Liver (tissue), 8 donors: ENCODE measurements at regions not wholly inside any gene's neighbourhood (a gene's known extent, or its start where the extent isn't known, plus 50 kb on each side); places are given as distances from the start of the nearest gene placed in this dataset.

ENCODE experiments used
- DNase-seq: peaks from one replicate; pipeline ENCODE4 v3.0.0-alpha.2; 2017; ENCODE audit warnings: low spot score
- H3K27ac ChIP-seq, 2 donors: one replicate each; pipeline ENCODE4 v1.7.0; 2013; ENCODE audit warnings: inconsistent platforms in 2 of 2, low read length in 2 of 2, control low read depth in 1 of 2, low read depth in 1 of 2, mild to moderate bottlenecking in 1 of 2
- H3K27me3 ChIP-seq, 4 donors: one replicate each; pipeline versions ENCODE4 v1.6.1 to v1.7.0; 2013; ENCODE audit warnings: low read length in 3 of 4, inconsistent platforms in 1 of 4, mild to moderate bottlenecking in 1 of 4, moderate library complexity in 1 of 4; ENCODE audit not compliant: control insufficient read depth in 4 of 4, insufficient read depth in 4 of 4
- H3K36me3 ChIP-seq, 4 donors: one replicate each; pipeline versions ENCODE4 v1.6.1 to v1.7.0; 2013; ENCODE audit warnings: low read length in 3 of 4, mild to moderate bottlenecking in 3 of 4, low read depth in 1 of 4, moderate library complexity in 1 of 4; ENCODE audit not compliant: control insufficient read depth in 4 of 4, insufficient read depth in 3 of 4
- H3K4me1 ChIP-seq, 4 donors: one replicate each; pipeline versions ENCODE4 v1.6.1 to v1.7.0; 2013; ENCODE audit warnings: low read length in 3 of 4, mild to moderate bottlenecking in 3 of 4, moderate library complexity in 1 of 4; ENCODE audit not compliant: control insufficient read depth in 4 of 4, insufficient read depth in 4 of 4
- H3K4me3 ChIP-seq, 3 donors: one replicate each; pipeline versions ENCODE4 v1.6.1 to v1.7.0; 2013; ENCODE audit warnings: low read length in 3 of 3, control low read depth in 1 of 3, low read depth in 1 of 3, mild to moderate bottlenecking in 1 of 3
- H3K9ac ChIP-seq, 2 donors: one replicate each; pipeline ENCODE4 v1.7.0; 2013; ENCODE audit warnings: low read length in 2 of 2, mild to moderate bottlenecking in 2 of 2, moderate library complexity in 2 of 2, control low read depth in 1 of 2, low read depth in 1 of 2
- H3K9me3 ChIP-seq, 4 donors: one replicate each; pipeline versions ENCODE4 v1.6.1 to v1.7.0; 2013; ENCODE audit warnings: low read length in 3 of 4; ENCODE audit not compliant: control insufficient read depth in 4 of 4
- FOXA1 ChIP-seq: IDR thresholded peaks from 2 replicates; pipeline ENCODE4 v1.6.1; 2016; ENCODE audit warnings: antibody characterized with exemption
- FOXA2 ChIP-seq: IDR thresholded peaks from 2 replicates; pipeline ENCODE4 v1.6.1; 2016; ENCODE audit warnings: antibody characterized with exemption
- GABPA ChIP-seq, 2 donors: IDR thresholded peaks in 1 of 2; conservative IDR thresholded peaks in 1 of 2; 2 replicates each; pipeline ENCODE4 v1.6.1; 2016; ENCODE audit warnings: antibody characterized with exemption in 2 of 2, mild to moderate bottlenecking in 1 of 2, moderate library complexity in 1 of 2
- HNF4A ChIP-seq, 2 donors: conservative IDR thresholded peaks; 2 replicates each; pipeline ENCODE4 v1.6.1; 2016; ENCODE audit warnings: antibody characterized with exemption in 2 of 2, mild to moderate bottlenecking in 2 of 2
- HNF4G ChIP-seq: IDR thresholded peaks from 2 replicates; pipeline ENCODE4 v1.6.1; 2016; ENCODE audit warnings: antibody characterized with exemption
- RAD21 ChIP-seq, 2 donors: IDR thresholded peaks; 2 replicates each; pipeline ENCODE4 v1.6.1; 2016; ENCODE audit warnings: antibody characterized with exemption in 2 of 2, mild to moderate bottlenecking in 2 of 2
- RXRA ChIP-seq, 2 donors: IDR thresholded peaks; 2 replicates each; pipeline ENCODE4 v1.6.1; 2017 to 2018; ENCODE audit warnings: antibody characterized with exemption in 2 of 2, mild to moderate bottlenecking in 1 of 2
- SP1 ChIP-seq: IDR thresholded peaks from 2 replicates; pipeline ENCODE4 v1.6.1; 2018; ENCODE audit warnings: antibody characterized with exemption, mild to moderate bottlenecking
- TAF1 ChIP-seq: conservative IDR thresholded peaks from 2 replicates; pipeline ENCODE4 v1.6.1; 2016; ENCODE audit warnings: antibody characterized with exemption, mild to moderate bottlenecking
- YY1 ChIP-seq: IDR thresholded peaks from 2 replicates; pipeline ENCODE4 v1.6.1; 2016; ENCODE audit warnings: antibody characterized with exemption, mild to moderate bottlenecking
- ZBTB33 ChIP-seq: IDR thresholded peaks from 2 replicates; pipeline ENCODE4 v1.6.1; 2016; ENCODE audit warnings: antibody characterized with exemption
- WGBS: extraction: QIAGEN DNeasy Blood & Tissue Kit; methylation state at CpG from one replicate; pipeline ENCODE4 v1.1.7; 2013; 5-methylcytosine and 5-hydroxymethylcytosine counted together
- TF ChIP-seq, protein P1 (sequence below): IDR thresholded peaks from 2 replicates; pipeline ENCODE4 v1.6.1; 2016; ENCODE audit warnings: antibody characterized with exemption, mild to moderate bottlenecking
- TF ChIP-seq, protein P2 (sequence below): IDR thresholded peaks from 2 replicates; pipeline ENCODE4 v1.6.1; 2016; ENCODE audit warnings: antibody characterized with exemption
- TF ChIP-seq, protein P3 (sequence below): IDR thresholded peaks from 2 replicates; pipeline ENCODE4 v1.6.1; 2016; ENCODE audit warnings: antibody characterized with exemption
- TF ChIP-seq, protein P4 (sequence below): fragments of 150-350 bp; IDR thresholded peaks from 2 replicates; pipeline ENCODE4 v1.5.1; 2017; ENCODE audit warnings: improper control_type of control experiment, low read depth, low read length; ENCODE audit not compliant: missing input control
- donor health status: healthy.
- donor health status: healthy.
- donor health status: healthy.
- donor health status: healthy.
- donor health status: healthy.

GRCh38 chr16:5302372-5303114, 204.9 kb upstream of the EEF2KMT start:
- no peak for DNase-seq
- TF ChIP-seq TAF1 (no peak), FOXA1 (no peak), FOXA2 (no peak), YY1 (no peak), RXRA (IDR thresholded peaks at IDR 0.05) (no peak), HNF4G (no peak), ZBTB33 (no peak), SP1 (no peak), HNF4A (conservative IDR thresholded peaks at IDR 0.05) (no peak), GABPA (IDR thresholded peaks at IDR 0.05 in 1 of 2, conservative IDR thresholded peaks at IDR 0.05 in 1 of 2) (no peak), RAD21 (IDR thresholded peaks at IDR 0.05) (no peak)
- TF ChIP-seq, protein P1, sequence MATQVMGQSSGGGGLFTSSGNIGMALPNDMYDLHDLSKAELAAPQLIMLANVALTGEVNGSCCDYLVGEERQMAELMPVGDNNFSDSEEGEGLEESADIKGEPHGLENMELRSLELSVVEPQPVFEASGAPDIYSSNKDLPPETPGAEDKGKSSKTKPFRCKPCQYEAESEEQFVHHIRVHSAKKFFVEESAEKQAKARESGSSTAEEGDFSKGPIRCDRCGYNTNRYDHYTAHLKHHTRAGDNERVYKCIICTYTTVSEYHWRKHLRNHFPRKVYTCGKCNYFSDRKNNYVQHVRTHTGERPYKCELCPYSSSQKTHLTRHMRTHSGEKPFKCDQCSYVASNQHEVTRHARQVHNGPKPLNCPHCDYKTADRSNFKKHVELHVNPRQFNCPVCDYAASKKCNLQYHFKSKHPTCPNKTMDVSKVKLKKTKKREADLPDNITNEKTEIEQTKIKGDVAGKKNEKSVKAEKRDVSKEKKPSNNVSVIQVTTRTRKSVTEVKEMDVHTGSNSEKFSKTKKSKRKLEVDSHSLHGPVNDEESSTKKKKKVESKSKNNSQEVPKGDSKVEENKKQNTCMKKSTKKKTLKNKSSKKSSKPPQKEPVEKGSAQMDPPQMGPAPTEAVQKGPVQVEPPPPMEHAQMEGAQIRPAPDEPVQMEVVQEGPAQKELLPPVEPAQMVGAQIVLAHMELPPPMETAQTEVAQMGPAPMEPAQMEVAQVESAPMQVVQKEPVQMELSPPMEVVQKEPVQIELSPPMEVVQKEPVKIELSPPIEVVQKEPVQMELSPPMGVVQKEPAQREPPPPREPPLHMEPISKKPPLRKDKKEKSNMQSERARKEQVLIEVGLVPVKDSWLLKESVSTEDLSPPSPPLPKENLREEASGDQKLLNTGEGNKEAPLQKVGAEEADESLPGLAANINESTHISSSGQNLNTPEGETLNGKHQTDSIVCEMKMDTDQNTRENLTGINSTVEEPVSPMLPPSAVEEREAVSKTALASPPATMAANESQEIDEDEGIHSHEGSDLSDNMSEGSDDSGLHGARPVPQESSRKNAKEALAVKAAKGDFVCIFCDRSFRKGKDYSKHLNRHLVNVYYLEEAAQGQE, result no peak
- TF ChIP-seq, protein P2, sequence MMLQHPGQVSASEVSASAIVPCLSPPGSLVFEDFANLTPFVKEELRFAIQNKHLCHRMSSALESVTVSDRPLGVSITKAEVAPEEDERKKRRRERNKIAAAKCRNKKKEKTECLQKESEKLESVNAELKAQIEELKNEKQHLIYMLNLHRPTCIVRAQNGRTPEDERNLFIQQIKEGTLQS, result no peak
- TF ChIP-seq, protein P3, sequence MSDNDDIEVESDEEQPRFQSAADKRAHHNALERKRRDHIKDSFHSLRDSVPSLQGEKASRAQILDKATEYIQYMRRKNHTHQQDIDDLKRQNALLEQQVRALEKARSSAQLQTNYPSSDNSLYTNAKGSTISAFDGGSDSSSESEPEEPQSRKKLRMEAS, result no peak
- TF ChIP-seq, protein P4, sequence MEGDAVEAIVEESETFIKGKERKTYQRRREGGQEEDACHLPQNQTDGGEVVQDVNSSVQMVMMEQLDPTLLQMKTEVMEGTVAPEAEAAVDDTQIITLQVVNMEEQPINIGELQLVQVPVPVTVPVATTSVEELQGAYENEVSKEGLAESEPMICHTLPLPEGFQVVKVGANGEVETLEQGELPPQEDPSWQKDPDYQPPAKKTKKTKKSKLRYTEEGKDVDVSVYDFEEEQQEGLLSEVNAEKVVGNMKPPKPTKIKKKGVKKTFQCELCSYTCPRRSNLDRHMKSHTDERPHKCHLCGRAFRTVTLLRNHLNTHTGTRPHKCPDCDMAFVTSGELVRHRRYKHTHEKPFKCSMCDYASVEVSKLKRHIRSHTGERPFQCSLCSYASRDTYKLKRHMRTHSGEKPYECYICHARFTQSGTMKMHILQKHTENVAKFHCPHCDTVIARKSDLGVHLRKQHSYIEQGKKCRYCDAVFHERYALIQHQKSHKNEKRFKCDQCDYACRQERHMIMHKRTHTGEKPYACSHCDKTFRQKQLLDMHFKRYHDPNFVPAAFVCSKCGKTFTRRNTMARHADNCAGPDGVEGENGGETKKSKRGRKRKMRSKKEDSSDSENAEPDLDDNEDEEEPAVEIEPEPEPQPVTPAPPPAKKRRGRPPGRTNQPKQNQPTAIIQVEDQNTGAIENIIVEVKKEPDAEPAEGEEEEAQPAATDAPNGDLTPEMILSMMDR, result no peak

GRCh38 chr16:5298202-5298601, 200.6 kb upstream of the EEF2KMT start:
- DNase-seq, result no peak
- TF ChIP-seq RXRA (IDR thresholded peaks at IDR 0.05), result no peak
- Histone ChIP-seq H3K27ac (no peak overlapping the region), H3K36me3 (no peaks in the 10 kb centered on the region), H3K9ac (no peak overlapping the region), H3K4me1 (no peaks in the 10 kb centered on the region), H3K9me3 (peaks cover 0 to 9% (median 4%) of the 10 kb centered on the region in 4 donors), H3K4me3 (no peak overlapping the region), H3K27me3 (peaks cover 0 to 5% (median 0%) of the 10 kb centered on the region in 4 donors)
- WGBS, result 70% methylated on average over 2 of the region's 3 CpGs

More at GRCh38 chr16:5302372-5303114, 204.9 kb upstream of the EEF2KMT start:
- Histone ChIP-seq H3K4me3 (no peak overlapping the region), H3K27me3 (peaks cover 0 to 5% (median 0%) of the 10 kb centered on the region in 4 donors), H3K4me1 (no peaks in the 10 kb centered on the region), H3K9ac (no peak overlapping the region), H3K9me3 (peaks cover 0 to 11% (median 4%) of the 10 kb centered on the region in 4 donors), H3K36me3 (no peaks in the 10 kb centered on the region), H3K27ac (no peak overlapping the region)
- WGBS, result 74% methylated on average over 3 of the region's 3 CpGs
